Hepatocyte (in vitro differentiated cells): ENCODE measurements at regions not wholly inside any gene's neighbourhood (a gene's known extent, or its start where the extent isn't known, plus 50 kb on each side); places are given as distances from the start of the nearest gene placed in this dataset.

Experiments used
- DNase-seq: peaks from one replicate; pipeline ENCODE4 v3.0.0-alpha.2; 2016; ENCODE audit warnings: low spot score
- H2AFZ ChIP-seq: fragments of 200-600 bp; sonication (generic); 2 replicates; pipeline ENCODE4 v1.6.0; 2016; ENCODE audit warnings: antibody characterized with exemption, mild to moderate bottlenecking
- H3K27ac ChIP-seq: fragments of 200-600 bp; sonication (generic); 2 replicates; pipeline ENCODE4 v1.5.1; 2016; ENCODE audit warnings: mild to moderate bottlenecking
- H3K27me3 ChIP-seq: fragments of 200-600 bp; sonication (generic); 2 replicates; pipeline ENCODE4 v1.6.1; 2016
- H3K36me3 ChIP-seq: fragments of 200-600 bp; sonication (generic); replicated peaks from 2 replicates; pipeline ENCODE4 v1.5.1; 2016; ENCODE audit warnings: low read depth; ENCODE audit not compliant: insufficient read depth
- H3K4me1 ChIP-seq: fragments of 200-600 bp; sonication (generic); 2 replicates; pipeline ENCODE4 v1.5.1; 2016; ENCODE audit warnings: mild to moderate bottlenecking, moderate library complexity; ENCODE audit not compliant: insufficient read depth
- H3K4me2 ChIP-seq: fragments of 200-600 bp; sonication (generic); 2 replicates; pipeline ENCODE4 v1.6.0; 2016
- H3K4me3 ChIP-seq: fragments of 200-600 bp; sonication (generic); 2 replicates; pipeline ENCODE4 v1.5.1; 2016; ENCODE audit warnings: mild to moderate bottlenecking
- H3K79me2 ChIP-seq: fragments of 200-600 bp; sonication (generic); 2 replicates; pipeline ENCODE4 v1.6.0; 2017; ENCODE audit warnings: mild to moderate bottlenecking
- H3K9me2 ChIP-seq: fragments of 200-600 bp; sonication (generic); replicated peaks from 2 replicates; pipeline ENCODE4 v1.6.0; 2017; ENCODE audit warnings: mild to moderate bottlenecking; ENCODE audit not compliant: insufficient read depth
- H3K9me3 ChIP-seq: fragments of 200-600 bp; sonication (generic); 2 replicates; pipeline ENCODE4 v1.5.1; 2016; ENCODE audit warnings: low read depth, mild to moderate bottlenecking
- H4K20me1 ChIP-seq: fragments of 200-600 bp; sonication (generic); 2 replicates; pipeline ENCODE4 v1.6.0; 2016; ENCODE audit warnings: mild to moderate bottlenecking; ENCODE audit not compliant: insufficient read depth, poor library complexity, severe bottlenecking
- CTCF ChIP-seq: fragments of 200-600 bp; sonication (generic); IDR thresholded peaks from 2 replicates; pipeline ENCODE4 v1.5.1; 2016; ENCODE audit warnings: antibody characterized with exemption, mild to moderate bottlenecking; ENCODE audit not compliant: poor library complexity
- EZH2 ChIP-seq: fragments of 200-600 bp; sonication (generic); IDR thresholded peaks from 2 replicates; pipeline ENCODE4 v1.6.1; 2016; ENCODE audit warnings: antibody characterized with exemption, mild to moderate bottlenecking, borderline replicate concordance
- EZH2phosphoT487 ChIP-seq: fragments of 200-600 bp; sonication (generic); IDR thresholded peaks from one replicate; pipeline ENCODE4 v1.6.1; 2018; ENCODE audit warnings: antibody characterized with exemption, mild to moderate bottlenecking, low read depth, moderate library complexity; ENCODE audit not compliant: unreplicated experiment, severe bottlenecking
- WGBS: methylation state at CpG from one replicate; pipeline ENCODE4 v1.1.6; 2016; ENCODE audit warnings: low lambda C conversion rate; ENCODE audit errors: missing lambda C conversion rate; 5-methylcytosine and 5-hydroxymethylcytosine counted together

GRCh38 chr20:57919049-57919448 lies 209.2 kb upstream of the PMEPA1 start:
- DNase-seq: peak; percentile 73
- no peak overlapping the region for H3K4me3 ChIP-seq
- H3K9me2 ChIP-seq: no peaks in the 10 kb centered on the region
- no peaks in the 10 kb centered on the region for H4K20me1 ChIP-seq
- H3K4me1 ChIP-seq: peaks cover 3% of the 10 kb centered on the region
- H3K79me2 ChIP-seq: no peaks in the 10 kb centered on the region
- no peak overlapping the region for H3K4me2 ChIP-seq
- H2AFZ ChIP-seq: no peak overlapping the region
- H3K36me3 ChIP-seq: no peaks in the 10 kb centered on the region
- WGBS: 66% methylated on average over 3 of the region's 3 CpGs
- TF ChIP-seq EZH2 (no peak), CTCF (no peak), EZH2phosphoT487 (no peak)
- H3K27ac ChIP-seq: peak overlapping the region; percentile 81
- no peaks in the 10 kb centered on the region for H3K9me3 ChIP-seq
- no peaks in the 10 kb centered on the region for H3K27me3 ChIP-seq

- H3K79me2 ChIP-seq: no peaks in the 10 kb centered on the region
- no peaks in the 10 kb centered on the region for H3K27me3 ChIP-seq
- DNase-seq: peak; percentile 56
- H3K9me3 ChIP-seq: no peaks in the 10 kb centered on the region
- TF ChIP-seq EZH2phosphoT487 (no peak), EZH2 (no peak), CTCF (no peak)
- no peaks in the 10 kb centered on the region for H3K36me3 ChIP-seq
- no peak overlapping the region for H3K4me2 ChIP-seq
- no peaks in the 10 kb centered on the region for H4K20me1 ChIP-seq
- no peak overlapping the region for H2AFZ ChIP-seq
- H3K4me1 ChIP-seq: peaks cover 3% of the 10 kb centered on the region
- 82% methylated on average over 4 of the region's 4 CpGs for WGBS
- no peak overlapping the region for H3K4me3 ChIP-seq
- peak overlapping the region; percentile 81 for H3K27ac ChIP-seq
- no peaks in the 10 kb centered on the region for H3K9me2 ChIP-seq
Measured at GRCh38 chr20:57918551-57918950, 208.7 kb upstream of the PMEPA1 start.

GRCh38 chr20:57914205-57914604 lies 204.4 kb upstream of the PMEPA1 start:
- Histone ChIP-seq H3K27ac (no peak overlapping the region), H4K20me1 (no peaks in the 10 kb centered on the region), H3K9me3 (no peaks in the 10 kb centered on the region), H2AFZ (no peak overlapping the region), H3K27me3 (no peaks in the 10 kb centered on the region), H3K36me3 (no peaks in the 10 kb centered on the region), H3K4me2 (no peak overlapping the region), H3K4me1 (peaks cover 3% of the 10 kb centered on the region), H3K79me2 (no peaks in the 10 kb centered on the region), H3K9me2 (no peaks in the 10 kb centered on the region), H3K4me3 (no peak overlapping the region)
- TF ChIP-seq EZH2phosphoT487 (no peak), CTCF (no peak), EZH2 (no peak)
- no peak for DNase-seq
- WGBS: 80% methylated on average over 4 of the region's 4 CpGs
